Thoracic aorta (tissue), 2 donors: ENCODE measurements at regions not wholly inside any gene's neighbourhood (a gene's known extent, or its start where the extent isn't known, plus 50 kb on each side); places are given as distances from the start of the nearest gene placed in this dataset.

Source experiments
- ATAC-seq: fragments of 150-250 bp; one replicate; pipeline ENCODE4 v1.8.0; 2017; ENCODE audit warnings: low read depth; ENCODE audit not compliant: insufficient number of reproducible peaks, low FRiP score
- DNase-seq: peaks from one replicate; pipeline ENCODE4 v3.0.0-alpha.2; 2020; ENCODE audit warnings: low spot score
- H3K27ac ChIP-seq, 2 donors: fragments of 200-600 bp; sonication (generic); 1 replicate in 1 of 2; 2 replicates in 1 of 2; pipeline ENCODE4 v1.5.1; 2016; ENCODE audit warnings: mild to moderate bottlenecking in 2 of 2, moderate library complexity in 2 of 2
- H3K27me3 ChIP-seq: fragments of 200-600 bp; sonication (generic); replicated peaks from 2 replicates; pipeline ENCODE4 v1.6.0; 2016; ENCODE audit warnings: mild to moderate bottlenecking; ENCODE audit not compliant: insufficient read depth
- H3K36me3 ChIP-seq: fragments of 200-600 bp; sonication (generic); one replicate; pipeline ENCODE4 v1.5.1; 2016
- H3K4me1 ChIP-seq, 2 donors: fragments of 200-600 bp; sonication (generic); 1 replicate in 1 of 2; 2 replicates in 1 of 2; pipeline versions ENCODE4 v1.5.1 to v1.6.0; 2016; ENCODE audit warnings: low read depth in 2 of 2, mild to moderate bottlenecking in 1 of 2; ENCODE audit not compliant: control insufficient read depth in 1 of 2
- H3K4me3 ChIP-seq: fragments of 200-600 bp; sonication (generic); 2 replicates; pipeline ENCODE4 v1.5.1; 2016; ENCODE audit warnings: mild to moderate bottlenecking
- H3K9me3 ChIP-seq: fragments of 200-600 bp; sonication (generic); 2 replicates; pipeline ENCODE4 v1.5.1; 2016
- CTCF ChIP-seq: fragments of 200-600 bp; sonication (generic); IDR thresholded peaks from one replicate; pipeline ENCODE4 v1.5.1; 2019; ENCODE audit warnings: antibody characterized with exemption

- no peak overlapping the region for H3K27ac ChIP-seq
- no peak overlapping the region for H3K4me3 ChIP-seq
- no peaks in the 10 kb centered on the region for H3K4me1 ChIP-seq
- TF ChIP-seq CTCF: no peak
- no peaks in the 10 kb centered on the region for H3K27me3 ChIP-seq
- DNase-seq (no peak), ATAC-seq (no peak)
- no peaks in the 10 kb centered on the region for H3K36me3 ChIP-seq
- no peaks in the 10 kb centered on the region for H3K9me3 ChIP-seq
Measured at GRCh38 chr15:88400084-88400483, 67.1 kb downstream of the MRPL46 start.

GRCh38 chr15:88399021-88399685 is 68.0 kb downstream of the MRPL46 start:
- H3K9me3 ChIP-seq: no peaks in the 10 kb centered on the region
- no peaks in the 10 kb centered on the region for H3K27me3 ChIP-seq
- TF ChIP-seq CTCF: no peak
- ATAC-seq: no peak
- H3K4me1 ChIP-seq: no peaks in the 10 kb centered on the region
- DNase-seq: no peak
- H3K36me3 ChIP-seq: no peaks in the 10 kb centered on the region
- H3K27ac ChIP-seq: no peak overlapping the region
- no peak overlapping the region for H3K4me3 ChIP-seq

GRCh38 chr15:88398011-88398410 is 69.2 kb downstream of the MRPL46 start:
- Histone ChIP-seq H3K36me3 (no peaks in the 10 kb centered on the region), H3K4me1 (no peaks in the 10 kb centered on the region), H3K27ac (no peak overlapping the region), H3K27me3 (no peaks in the 10 kb centered on the region), H3K9me3 (no peaks in the 10 kb centered on the region), H3K4me3 (no peak overlapping the region)
- ATAC-seq: no peak
- no peak for TF ChIP-seq CTCF
- DNase-seq: no peak

- Histone ChIP-seq H3K27ac (no peak overlapping the region), H3K9me3 (no peaks in the 10 kb centered on the region), H3K27me3 (no peaks in the 10 kb centered on the region), H3K36me3 (no peaks in the 10 kb centered on the region), H3K4me3 (no peak overlapping the region), H3K4me1 (no peaks in the 10 kb centered on the region)
- ATAC-seq (no peak), DNase-seq (no peak)
- TF ChIP-seq CTCF: no peak
Measured at GRCh38 chr15:88397506-88397905, 69.7 kb downstream of the MRPL46 start.

- TF ChIP-seq CTCF: no peak
- H3K27ac ChIP-seq: no peak overlapping the region
Measured at GRCh38 chr15:88395872-88396781, 71.1 kb downstream of the MRPL46 start.

More at GRCh38 chr15:88395872-88396781, 71.1 kb downstream of the MRPL46 start:
- Histone ChIP-seq H3K36me3 (no peaks in the 10 kb centered on the region), H3K9me3 (no peaks in the 10 kb centered on the region), H3K27me3 (no peaks in the 10 kb centered on the region), H3K4me1 (no peaks in the 10 kb centered on the region), H3K4me3 (no peak overlapping the region)
- ATAC-seq (no peak), DNase-seq (no peak)
